Astrocyte (in vitro differentiated cells and primary cell): ENCODE measurements at regions not wholly inside any gene's neighbourhood (a gene's known extent, or its start where the extent isn't known, plus 50 kb on each side); places are given as distances from the start of the nearest gene placed in this dataset.

Source experiments
- DNase-seq: peaks from one replicate; pipeline ENCODE4 v3.0.0-alpha.2; 2010; ENCODE audit warnings: low read depth
- FAIRE-seq: peaks from 2 replicates; lab custom pipeline; 2011; peaks lifted over from hg19 to GRCh38; lab: Jason Lieb, UNC
- H2AFZ ChIP-seq: 2 replicates; pipeline ENCODE4 v1.6.0; 2012; ENCODE audit warnings: low read depth, low read length, inconsistent platforms
- H3K27ac ChIP-seq: 2 replicates; pipeline ENCODE4 v1.5.1; 2011; ENCODE audit warnings: low read depth, low read length, inconsistent platforms
- H3K27me3 ChIP-seq: 2 replicates; pipeline ENCODE4 v1.6.0; 2011; ENCODE audit warnings: low read length, inconsistent platforms; ENCODE audit not compliant: insufficient read depth
- H3K36me3 ChIP-seq: 2 replicates; pipeline ENCODE4 v1.5.1; 2011; ENCODE audit warnings: low read length, inconsistent platforms; ENCODE audit not compliant: insufficient read depth
- H3K4me1 ChIP-seq: 2 replicates; pipeline ENCODE4 v1.5.1; 2011; ENCODE audit warnings: low read length, inconsistent platforms; ENCODE audit not compliant: insufficient read depth
- H3K4me2 ChIP-seq: 2 replicates; pipeline ENCODE4 v1.6.0; 2012; ENCODE audit warnings: low read length, inconsistent platforms
- H3K4me3 ChIP-seq: 2 replicates; pipeline ENCODE4 v1.5.1; 2011; ENCODE audit warnings: low read depth, mild to moderate bottlenecking, low read length, inconsistent platforms; ENCODE audit not compliant: insufficient read depth
- H3K79me2 ChIP-seq: 2 replicates; pipeline ENCODE4 v1.6.0; 2012; ENCODE audit warnings: mild to moderate bottlenecking, low read length, inconsistent platforms; ENCODE audit not compliant: insufficient read depth
- H3K9ac ChIP-seq: 2 replicates; pipeline ENCODE4 v1.6.0; 2012; ENCODE audit warnings: mild to moderate bottlenecking, low read length, inconsistent platforms
- H3K9me3 ChIP-seq: 2 replicates; pipeline ENCODE4 v1.5.1; 2012; ENCODE audit warnings: low read depth, mild to moderate bottlenecking, low read length, inconsistent platforms; ENCODE audit not compliant: insufficient read depth
- H4K20me1 ChIP-seq: 2 replicates; pipeline ENCODE4 v1.6.0; 2012; ENCODE audit warnings: low read length, inconsistent platforms; ENCODE audit not compliant: insufficient read depth
- H3K27ac Mint-ChIP-seq: one replicate; pipeline ENCODE4 v1.8.0; 2021; ENCODE audit warnings: mild to moderate bottlenecking, mixed read lengths; ENCODE audit not compliant: unreplicated experiment
- H3K27me3 Mint-ChIP-seq: one replicate; pipeline ENCODE4 v1.8.0; 2021; ENCODE audit warnings: low read depth, mixed read lengths; ENCODE audit not compliant: unreplicated experiment
- H3K36me3 Mint-ChIP-seq: one replicate; pipeline ENCODE4 v1.8.0; 2021; ENCODE audit warnings: low read depth, mixed read lengths; ENCODE audit not compliant: unreplicated experiment
- H3K4me1 Mint-ChIP-seq: one replicate; pipeline ENCODE4 v1.8.0; 2021; ENCODE audit warnings: low read depth, mixed read lengths; ENCODE audit not compliant: unreplicated experiment
- H3K4me3 Mint-ChIP-seq: one replicate; pipeline ENCODE4 v1.8.0; 2021; ENCODE audit warnings: mild to moderate bottlenecking, moderate library complexity, mixed read lengths; ENCODE audit not compliant: unreplicated experiment
- H3K9me3 Mint-ChIP-seq: one replicate; pipeline ENCODE4 v1.8.0; 2021; ENCODE audit warnings: mild to moderate bottlenecking, mixed read lengths; ENCODE audit not compliant: unreplicated experiment
- CTCF ChIP-seq: IDR thresholded peaks from 2 replicates; pipeline ENCODE4 v1.5.1; 2011; ENCODE audit warnings: low read depth, mild to moderate bottlenecking, inconsistent platforms, low read length, moderate library complexity; ENCODE audit not compliant: insufficient read depth
- EZH2 ChIP-seq: IDR thresholded peaks from 2 replicates; pipeline ENCODE4 v1.6.1; 2012; ENCODE audit warnings: mild to moderate bottlenecking, low read length, inconsistent platforms; ENCODE audit not compliant: insufficient read depth

- H3K9ac ChIP-seq: no peak overlapping the region
- no peak overlapping the region for H3K4me2 ChIP-seq
- no peaks in the 10 kb centered on the region for H3K36me3 ChIP-seq
- H3K27me3 ChIP-seq: peaks cover 12% of the 10 kb centered on the region
- DNase-seq: no peak
- H2AFZ ChIP-seq: no peak overlapping the region
- TF ChIP-seq EZH2: no peak
- TF ChIP-seq CTCF: no peak
- H3K27ac ChIP-seq: no peak overlapping the region
- Mint-ChIP-seq H3K4me3 (no peak overlapping the region), H3K36me3 (no peaks in the 10 kb centered on the region), H3K9me3 (peaks cover 6% of the 10 kb centered on the region), H3K4me1 (peaks cover 17% of the 10 kb centered on the region), H3K27ac (no peak overlapping the region), H3K27me3 (peaks cover 59% of the 10 kb centered on the region)
- no peaks in the 10 kb centered on the region for H3K79me2 ChIP-seq
- H3K9me3 ChIP-seq: no peaks in the 10 kb centered on the region
- FAIRE-seq: no peak
- H3K4me3 ChIP-seq: no peak overlapping the region
- H4K20me1 ChIP-seq: no peaks in the 10 kb centered on the region
- H3K4me1 ChIP-seq: no peaks in the 10 kb centered on the region
Observed at GRCh38 chr12:53840316-53840715, 88.5 kb upstream of the CISTR start.

GRCh38 chr12:53842686-53843085, 90.9 kb upstream of the CISTR start:
- Mint-ChIP-seq H3K4me1 (peaks cover 18% of the 10 kb centered on the region), H3K27ac (no peak overlapping the region), H3K36me3 (no peaks in the 10 kb centered on the region), H3K27me3 (peaks cover 49% of the 10 kb centered on the region), H3K4me3 (no peak overlapping the region), H3K9me3 (peaks cover 6% of the 10 kb centered on the region)
- Histone ChIP-seq H3K9ac (no peak overlapping the region), H3K9me3 (no peaks in the 10 kb centered on the region), H3K79me2 (no peaks in the 10 kb centered on the region), H4K20me1 (no peaks in the 10 kb centered on the region), H3K27me3 (peaks cover 12% of the 10 kb centered on the region), H2AFZ (no peak overlapping the region), H3K4me2 (no peak overlapping the region), H3K36me3 (no peaks in the 10 kb centered on the region), H3K4me3 (no peak overlapping the region), H3K4me1 (no peaks in the 10 kb centered on the region), H3K27ac (no peak overlapping the region)
- TF ChIP-seq EZH2 (no peak), CTCF (no peak)
- no peak for FAIRE-seq
- DNase-seq: no peak

GRCh38 chr12:53843545-53843944, 91.8 kb upstream of the CISTR start:
- no peak for FAIRE-seq
- H3K27me3 ChIP-seq: peaks cover 12% of the 10 kb centered on the region

More at GRCh38 chr12:53843545-53843944, 91.8 kb upstream of the CISTR start:
- peaks cover 49% of the 10 kb centered on the region for H3K27me3 Mint-ChIP-seq
- Histone ChIP-seq H3K79me2 (no peaks in the 10 kb centered on the region), H3K27ac (no peak overlapping the region), H3K4me2 (no peak overlapping the region), H2AFZ (no peak overlapping the region), H3K9me3 (no peaks in the 10 kb centered on the region), H3K4me1 (no peaks in the 10 kb centered on the region), H3K4me3 (no peak overlapping the region), H3K9ac (no peak overlapping the region), H4K20me1 (no peaks in the 10 kb centered on the region), H3K36me3 (no peaks in the 10 kb centered on the region)
- TF ChIP-seq CTCF: no peak
- no peak for TF ChIP-seq EZH2
- H3K27ac Mint-ChIP-seq: no peak overlapping the region
- H3K4me3 Mint-ChIP-seq: no peak overlapping the region
- peaks cover 6% of the 10 kb centered on the region for H3K9me3 Mint-ChIP-seq
- peaks cover 18% of the 10 kb centered on the region for H3K4me1 Mint-ChIP-seq
- DNase-seq: no peak
- no peaks in the 10 kb centered on the region for H3K36me3 Mint-ChIP-seq
